HG03060 (cell line): ENCODE measurements at regions not wholly inside any gene's neighbourhood (a gene's known extent, or its start where the extent isn't known, plus 50 kb on each side); places are given as distances from the start of the nearest gene placed in this dataset.

Source experiments
- ATAC-seq: cut with Tn5 transposase; IDR thresholded peaks from one replicate; pipeline ENCODE4 v1.9.1; 2021; ENCODE audit warnings: low read depth, moderate number of reproducible peaks; ENCODE audit not compliant: unreplicated experiment

DNA sequence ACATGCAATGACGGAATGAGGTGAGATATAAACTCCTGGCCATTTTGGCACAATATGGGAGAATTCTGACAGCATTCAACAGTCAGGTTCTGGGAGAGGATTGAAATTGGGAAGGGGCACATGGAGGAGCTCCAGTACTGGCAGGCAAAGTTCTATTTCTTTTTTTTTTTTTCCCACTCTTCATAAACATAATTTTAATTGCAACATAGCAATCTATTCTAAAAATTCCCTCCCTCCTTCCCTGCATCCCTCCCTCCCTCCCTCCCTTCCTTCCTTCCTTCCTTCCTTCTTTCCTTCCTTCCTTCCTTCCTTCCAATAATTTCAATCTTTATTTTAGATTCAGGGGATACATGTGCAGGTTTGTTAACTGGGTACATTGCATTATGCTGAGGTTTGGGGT is 93.2 kb downstream of the PTCSC3 start:
- ATAC-seq = no peak

DNA sequence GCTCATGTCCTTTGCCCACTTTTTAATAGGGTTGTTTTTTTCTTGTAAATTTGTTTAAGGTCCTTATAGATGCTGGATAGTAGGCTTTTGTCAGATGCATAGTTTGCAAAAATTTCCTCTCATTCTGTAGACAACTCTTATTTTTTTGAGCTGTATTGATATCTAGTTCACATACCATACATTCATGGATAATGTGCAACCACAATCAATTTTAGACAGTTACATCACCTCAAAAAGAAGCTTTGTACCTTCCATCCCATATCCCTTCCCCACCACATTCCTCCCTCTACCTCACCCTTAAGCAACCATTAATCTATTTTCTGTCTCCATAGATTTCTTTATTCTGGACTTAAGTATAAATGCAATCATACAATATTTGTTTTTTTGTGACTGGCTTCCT is 98.4 kb downstream of the PTCSC3 start:
- ATAC-seq = no peak

DNA sequence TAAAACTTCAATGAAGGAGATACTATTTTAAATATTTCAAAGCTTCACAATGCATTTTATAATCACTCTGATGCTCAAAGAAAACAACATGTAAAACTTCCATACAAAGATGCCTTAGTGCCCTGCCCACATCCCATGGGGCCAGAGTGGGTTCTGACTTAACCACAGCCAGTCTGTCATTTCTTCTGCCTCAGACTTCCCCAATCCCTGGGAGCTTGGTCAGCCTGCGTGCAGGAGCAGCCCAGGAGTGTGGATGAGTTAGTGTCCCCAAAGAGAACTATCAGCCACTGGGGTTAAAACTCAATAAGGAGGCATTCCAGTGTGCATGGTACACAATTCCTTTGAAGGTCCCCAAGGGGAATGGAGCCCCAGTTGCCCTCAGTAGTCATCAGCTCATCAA is 100.3 kb downstream of the PTCSC3 start:
- ATAC-seq = no peak

DNA sequence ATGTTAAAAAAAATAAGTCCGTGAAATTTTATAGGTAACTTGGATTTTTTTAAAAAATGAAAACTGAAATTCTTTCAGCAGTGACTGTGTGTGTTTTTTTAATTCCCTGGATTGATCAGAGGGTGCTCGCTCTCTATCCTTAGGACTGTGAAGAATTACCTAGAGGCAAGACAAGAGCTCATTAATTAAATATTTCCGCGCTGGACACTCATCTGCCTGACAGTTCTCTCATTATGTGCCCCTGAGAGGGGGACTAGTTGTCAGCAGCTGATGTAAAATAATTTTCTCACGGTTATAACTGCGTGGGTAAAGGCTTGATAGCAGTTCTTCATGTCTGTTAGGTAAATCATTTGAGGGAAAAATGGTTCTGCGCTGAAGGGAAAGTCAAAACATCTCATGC is 101.3 kb downstream of the PTCSC3 start:
- no peak for ATAC-seq

DNA sequence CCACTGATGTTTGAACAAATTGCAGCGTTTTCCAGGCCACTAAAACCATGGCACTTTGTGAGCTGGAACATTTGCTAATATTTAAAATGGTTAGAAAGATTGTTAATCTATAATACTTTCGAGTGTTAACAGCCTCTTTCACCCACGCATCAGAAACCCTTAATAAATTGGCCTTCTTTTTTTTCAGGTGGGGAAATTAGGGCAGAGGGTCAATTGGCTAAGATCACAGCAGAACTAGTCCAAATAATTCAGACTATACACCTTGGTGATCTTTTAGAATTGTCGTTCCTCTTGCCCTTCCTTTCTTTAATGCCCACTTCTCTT is 105.8 kb downstream of the PTCSC3 start:
- no peak for ATAC-seq

DNA sequence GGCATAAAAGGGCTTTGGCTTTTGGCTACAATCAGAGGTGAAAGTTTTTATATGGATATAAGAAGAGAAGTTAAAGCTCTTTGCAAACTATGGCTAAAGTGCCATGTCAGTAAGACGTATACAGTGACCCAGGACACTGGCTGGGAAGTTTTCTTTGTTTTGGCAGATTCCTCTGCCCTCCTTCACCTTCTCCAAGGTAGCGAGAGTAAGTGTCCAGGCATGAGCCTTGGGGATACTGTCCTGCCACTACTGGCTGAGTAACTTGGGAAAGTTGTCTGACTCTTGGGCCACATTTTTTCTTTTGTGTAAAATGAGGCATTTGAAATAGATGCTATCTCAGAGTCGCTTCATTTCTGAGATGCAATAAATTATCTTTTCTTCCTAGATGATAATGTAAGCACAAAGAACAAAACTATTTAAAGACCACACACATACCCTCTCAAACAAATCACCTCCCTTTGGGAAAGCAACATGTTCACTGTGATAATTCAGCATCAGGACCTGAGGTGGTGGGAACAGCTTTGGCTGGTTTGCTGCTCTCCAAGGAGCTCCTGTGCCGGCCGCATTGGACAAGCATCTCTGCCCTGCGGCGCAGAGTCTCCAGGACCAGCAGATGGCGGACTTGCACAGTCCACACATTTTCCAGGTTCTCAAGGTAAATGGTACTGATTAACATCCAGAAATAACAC is 106.3 kb downstream of the PTCSC3 start:
- no peak for ATAC-seq

DNA sequence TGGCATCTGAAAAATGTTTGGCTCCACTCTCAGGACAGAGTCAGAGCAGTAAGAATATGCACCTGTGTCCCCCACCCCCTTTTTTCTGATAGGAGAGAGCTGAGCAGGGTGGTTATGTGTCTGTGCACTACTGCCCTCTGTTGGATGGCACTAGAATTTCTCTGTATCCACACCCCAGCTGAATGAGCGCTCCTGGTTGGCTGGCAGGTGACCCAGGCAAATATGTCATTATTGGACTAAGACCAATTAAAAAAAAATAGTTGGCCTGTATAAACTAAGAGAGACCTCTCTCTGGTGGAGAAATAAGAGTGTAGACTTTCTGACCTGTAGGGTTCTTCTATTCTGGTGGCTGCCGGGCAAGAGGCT is 107.0 kb downstream of the PTCSC3 start:
- ATAC-seq = no peak

DNA sequence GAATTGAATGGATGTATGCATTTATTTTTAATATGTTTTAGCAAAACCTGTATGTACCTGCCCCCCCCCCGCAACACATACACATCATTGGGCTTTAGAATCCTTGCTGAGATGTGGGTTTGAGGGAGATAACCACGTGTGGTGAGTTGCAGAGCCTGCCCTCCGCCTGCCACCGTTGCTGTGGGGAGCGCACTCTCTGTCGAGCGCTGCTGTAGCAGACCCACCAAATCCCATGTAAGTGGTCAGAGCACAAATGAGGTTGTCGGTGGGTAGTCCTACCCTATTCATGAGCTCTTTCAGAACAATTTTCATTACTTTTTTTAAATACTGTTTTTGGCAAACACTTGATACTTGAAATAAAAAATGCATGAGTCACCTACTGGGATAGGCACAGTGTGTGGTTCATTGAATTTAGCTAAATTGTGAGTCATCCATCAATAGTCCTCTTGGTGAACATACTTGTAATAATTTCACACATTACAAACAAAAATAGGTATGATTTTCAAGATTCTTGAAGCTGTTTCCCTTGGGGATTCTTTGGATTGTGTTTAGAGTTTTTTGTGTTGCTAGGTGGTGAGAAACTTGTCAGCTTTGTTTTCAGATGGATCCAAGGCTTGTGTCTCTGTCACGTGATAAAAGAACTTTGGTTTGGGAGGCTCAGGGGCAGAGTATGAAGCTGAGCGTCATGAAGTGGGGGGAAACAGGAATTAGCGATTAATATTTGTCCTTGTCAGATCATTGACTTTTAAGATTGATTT is 107.6 kb downstream of the PTCSC3 start:
- ATAC-seq = no peak

DNA sequence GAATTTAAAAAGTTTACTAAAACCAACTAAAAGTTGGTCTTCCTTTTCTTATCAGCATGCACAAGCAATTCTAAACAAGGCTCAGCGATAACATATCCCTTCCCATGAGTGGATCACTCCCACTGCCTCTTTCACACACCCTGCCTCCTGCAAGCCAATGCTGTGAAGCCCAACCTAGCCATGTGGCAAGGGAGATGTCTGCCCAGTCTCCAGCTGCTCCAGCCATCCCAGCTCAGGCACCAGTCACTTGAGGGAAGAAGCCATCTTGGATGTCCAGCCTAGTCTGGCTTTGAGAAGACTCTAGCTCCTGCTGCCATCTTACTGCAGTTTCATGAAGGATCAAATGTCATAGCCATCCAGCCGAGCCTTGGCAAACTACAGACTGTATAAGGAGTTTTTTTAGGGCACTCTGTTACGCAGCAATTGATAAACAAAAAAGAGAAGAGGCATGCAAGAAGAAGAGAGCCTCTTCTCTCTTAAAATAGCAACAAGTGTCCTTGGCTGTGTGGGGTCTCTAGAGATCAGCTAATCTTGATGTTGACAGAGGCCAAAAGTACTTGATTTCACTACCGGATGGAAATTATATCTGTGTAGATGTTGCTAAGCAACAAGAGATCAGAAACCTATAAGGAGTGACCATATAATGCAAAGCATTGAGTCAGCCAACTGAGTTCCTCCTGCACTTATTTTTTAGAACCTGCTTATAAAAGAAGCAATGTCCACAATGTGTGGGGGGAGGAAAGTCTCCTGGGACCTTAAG is 108.9 kb downstream of the PTCSC3 start:
- no peak for ATAC-seq

DNA sequence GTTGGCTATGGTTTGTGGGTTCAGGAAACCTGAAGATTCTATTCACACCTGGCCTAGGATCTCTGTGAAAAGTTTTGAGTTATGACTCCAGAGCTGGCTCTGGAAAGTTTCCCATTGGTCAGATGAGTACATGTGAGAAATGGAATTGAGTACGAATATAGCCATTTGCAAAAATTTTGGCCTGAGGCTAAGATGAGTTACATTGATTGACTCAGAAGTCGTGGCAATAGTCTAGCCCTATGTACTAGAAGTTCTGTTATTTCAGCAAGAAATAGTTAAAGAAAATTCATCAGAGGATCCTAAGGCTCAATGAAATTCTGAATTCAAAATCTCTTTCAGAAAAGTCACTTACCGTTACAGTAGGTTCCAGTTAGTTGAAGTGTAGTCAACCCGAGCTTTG is 109.9 kb downstream of the PTCSC3 start:
- no peak for ATAC-seq

DNA sequence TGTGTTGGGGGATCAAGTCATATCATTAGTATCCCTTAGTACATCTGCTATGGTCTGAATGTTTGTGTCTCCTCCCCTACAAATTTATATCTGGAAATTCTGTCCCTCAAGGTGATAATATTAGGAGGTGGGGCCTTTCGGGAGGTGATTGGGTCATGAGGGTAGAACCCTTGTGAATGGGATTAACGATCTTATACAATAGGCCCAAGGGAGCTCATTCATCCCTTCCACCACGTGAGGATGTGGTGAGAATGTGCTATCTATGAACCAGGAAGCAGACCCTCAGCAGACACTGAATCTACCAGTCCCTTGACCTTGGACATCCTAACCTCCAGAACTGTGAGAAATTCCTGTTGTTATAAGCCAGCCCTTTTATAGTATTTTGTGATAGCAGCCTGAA is 110.7 kb downstream of the PTCSC3 start:
- ATAC-seq = no peak

DNA sequence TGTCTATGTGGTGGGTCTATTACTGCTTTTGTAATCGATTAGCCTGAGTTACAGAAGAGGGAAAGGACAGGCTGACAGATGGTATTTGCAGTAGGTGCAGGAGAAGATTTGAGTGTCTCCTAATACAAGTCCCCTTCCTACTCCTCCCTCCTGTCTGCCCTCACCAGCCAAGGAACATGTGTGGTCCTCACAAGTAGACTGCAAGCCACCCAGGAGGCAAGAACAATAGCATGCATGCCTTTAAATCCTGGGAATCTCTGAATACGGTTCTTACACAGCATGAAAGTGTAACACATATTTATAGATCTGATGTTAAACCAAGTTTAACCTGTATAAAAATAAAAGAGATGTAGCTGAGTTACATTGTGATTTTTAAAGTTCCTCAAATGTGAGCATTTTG is 117.0 kb downstream of the PTCSC3 start:
- no peak for ATAC-seq

DNA sequence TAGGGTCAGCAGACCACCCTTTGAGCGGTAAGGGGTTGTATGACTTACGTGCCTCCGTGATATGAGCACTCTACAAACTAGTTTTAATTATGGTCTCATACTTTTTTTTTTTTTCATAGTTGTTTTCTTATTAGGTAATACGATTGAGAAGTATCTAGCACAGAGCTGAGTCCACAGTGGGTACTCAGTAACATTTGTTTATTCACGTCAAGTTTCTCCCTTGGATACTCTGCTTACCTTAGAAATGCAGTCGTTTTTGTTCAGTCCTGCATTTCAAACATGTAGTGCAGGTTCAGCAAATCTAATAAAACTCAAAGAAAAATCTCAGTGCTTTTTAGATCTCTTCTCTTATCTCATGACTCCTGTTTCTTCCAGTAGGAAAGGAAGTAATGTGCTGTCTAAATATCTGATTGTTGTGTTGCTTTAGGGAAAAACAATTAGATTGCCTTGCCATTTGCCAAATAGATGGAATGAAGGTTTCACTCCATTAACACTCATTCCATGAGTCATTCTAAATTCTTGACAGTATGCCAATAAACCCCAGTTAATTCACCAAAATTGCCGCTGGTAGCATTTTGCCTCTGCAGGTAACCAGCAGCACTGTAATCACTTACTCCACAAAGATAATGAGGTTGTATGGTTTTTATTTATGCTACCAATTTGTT is 118.9 kb downstream of the PTCSC3 start:
- no peak for ATAC-seq

DNA sequence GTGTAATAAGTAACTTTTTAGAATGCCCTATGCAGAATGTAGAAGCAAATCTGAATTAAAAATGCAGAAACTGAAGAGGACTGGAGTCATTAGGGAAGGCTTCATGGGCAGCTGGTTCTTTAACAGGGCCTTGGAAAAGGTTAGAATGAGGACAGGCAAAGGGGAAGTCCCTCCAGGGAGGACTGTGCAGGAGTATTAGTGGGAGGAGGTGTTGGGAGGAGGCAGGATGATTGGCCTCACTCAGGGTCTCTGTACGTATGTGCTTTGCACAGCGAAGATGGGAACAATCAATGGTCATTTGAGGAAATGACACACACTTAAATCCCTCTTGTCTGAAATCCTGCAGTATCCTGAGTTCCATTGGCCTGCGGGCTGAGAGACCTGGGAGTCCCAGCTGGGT is 119.7 kb downstream of the PTCSC3 start:
- ATAC-seq = no peak

DNA sequence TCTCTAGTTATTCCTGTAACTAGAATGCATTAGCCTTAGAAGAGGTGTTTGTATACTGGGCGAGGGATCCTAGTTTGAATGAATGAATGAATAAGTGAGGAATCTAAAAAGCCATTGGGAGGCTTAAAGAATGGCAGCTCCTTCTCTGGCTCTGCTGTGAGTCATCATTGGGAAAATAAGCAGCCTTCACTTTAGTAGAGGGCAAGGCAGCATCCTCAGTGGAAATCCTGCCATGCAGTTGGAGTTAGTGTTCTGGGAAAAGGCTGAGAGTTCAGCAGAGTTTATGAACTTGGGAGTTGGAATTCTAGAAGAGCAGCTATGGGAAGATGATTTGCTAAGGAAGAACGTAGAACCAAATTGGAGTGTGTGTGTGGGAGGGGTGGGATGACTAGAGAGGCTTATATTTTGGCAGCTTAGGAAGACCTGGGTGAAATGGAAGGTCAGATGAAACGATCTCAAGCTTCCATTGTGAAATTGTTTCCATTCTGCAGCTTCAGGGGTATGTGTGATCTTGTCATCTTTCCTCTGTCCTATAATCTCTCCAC is 120.8 kb downstream of the PTCSC3 start:
- ATAC-seq = no peak

DNA sequence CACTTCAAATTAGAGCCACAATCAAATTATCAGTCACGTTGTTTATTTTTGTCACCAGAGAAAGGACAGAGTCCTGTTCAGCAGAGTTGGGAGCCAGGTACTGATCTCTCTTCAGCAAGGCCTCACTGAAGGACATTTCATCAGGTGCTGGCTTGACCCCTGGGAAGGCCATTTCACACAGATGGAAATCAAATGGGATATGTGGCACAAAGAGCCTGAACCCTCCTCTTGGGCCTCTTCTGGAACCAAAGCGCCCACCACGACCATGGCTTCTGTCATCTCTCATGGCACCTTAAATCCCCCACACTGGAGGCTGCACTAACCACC is 121.5 kb downstream of the PTCSC3 start:
- ATAC-seq = no peak

DNA sequence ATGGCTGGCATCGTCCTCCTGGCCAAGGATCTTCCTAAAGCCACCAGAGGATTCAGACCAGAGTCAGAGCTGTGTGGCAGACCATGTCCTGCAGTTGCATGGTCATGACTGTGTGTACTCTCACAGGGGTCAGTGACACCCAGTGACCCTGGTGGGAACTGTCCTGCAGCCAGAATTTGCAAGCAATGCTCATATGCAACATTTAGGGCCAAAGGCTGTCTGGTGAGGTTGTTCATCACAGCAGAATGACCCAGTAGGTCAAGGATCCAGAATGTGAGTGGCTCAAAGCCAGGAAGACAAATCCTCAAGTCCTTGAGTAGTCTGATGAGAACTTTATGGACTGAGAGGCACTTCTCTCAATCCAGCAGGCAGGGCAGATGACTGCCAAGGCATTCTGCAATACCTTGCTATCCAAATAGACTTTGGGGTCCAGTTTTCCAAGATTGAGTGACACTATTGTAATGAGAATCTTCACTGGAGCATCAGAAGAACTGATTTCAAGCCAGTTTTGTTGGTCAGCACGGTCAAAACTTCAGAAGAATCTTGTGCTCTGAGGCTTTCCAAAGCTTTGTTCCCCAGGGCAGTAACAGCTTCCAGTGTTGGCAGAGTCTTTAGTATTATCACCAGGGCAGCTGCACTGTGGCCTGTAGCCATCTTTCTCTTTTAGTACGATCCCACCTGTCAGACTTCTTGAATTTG is 122.0 kb downstream of the PTCSC3 start:
- ATAC-seq = no peak

DNA sequence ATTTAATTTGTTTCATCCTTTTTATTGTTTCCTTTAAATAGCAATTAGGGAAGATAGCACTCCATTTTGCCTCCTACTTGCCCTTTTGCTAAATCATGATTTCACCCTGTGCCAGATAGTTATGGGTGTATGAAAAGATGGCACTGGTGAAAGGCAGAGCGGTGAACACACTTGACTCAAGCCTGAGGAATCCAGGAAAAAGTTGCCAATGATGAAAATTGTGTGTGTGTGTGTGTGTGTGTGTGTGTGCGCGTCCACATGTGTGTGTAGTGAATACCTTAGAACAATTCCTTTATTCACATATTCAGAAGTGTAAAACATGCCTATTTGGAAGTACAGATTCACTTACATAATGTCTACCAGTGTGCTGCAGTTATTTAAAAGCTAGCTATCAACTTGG is 123.8 kb downstream of the PTCSC3 start:
- ATAC-seq = no peak

DNA sequence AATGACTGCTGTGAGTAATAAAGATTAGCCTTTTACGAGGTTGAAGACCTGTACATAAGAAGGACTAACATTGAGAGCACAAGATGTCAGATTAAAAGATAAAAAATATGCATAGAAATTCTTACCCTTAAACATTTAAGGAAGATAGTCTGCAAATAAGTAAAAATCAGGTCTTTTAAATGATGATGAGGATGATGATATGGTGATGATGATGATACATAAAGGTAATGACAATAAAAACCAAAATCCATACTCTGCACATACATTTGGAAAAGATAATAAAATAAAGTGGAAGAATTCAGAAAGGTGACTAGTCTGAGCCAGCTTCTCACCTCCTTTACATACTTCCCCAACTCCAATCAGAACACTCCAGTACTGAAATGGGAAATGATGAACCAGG is 124.5 kb downstream of the PTCSC3 start:
- ATAC-seq = no peak

DNA sequence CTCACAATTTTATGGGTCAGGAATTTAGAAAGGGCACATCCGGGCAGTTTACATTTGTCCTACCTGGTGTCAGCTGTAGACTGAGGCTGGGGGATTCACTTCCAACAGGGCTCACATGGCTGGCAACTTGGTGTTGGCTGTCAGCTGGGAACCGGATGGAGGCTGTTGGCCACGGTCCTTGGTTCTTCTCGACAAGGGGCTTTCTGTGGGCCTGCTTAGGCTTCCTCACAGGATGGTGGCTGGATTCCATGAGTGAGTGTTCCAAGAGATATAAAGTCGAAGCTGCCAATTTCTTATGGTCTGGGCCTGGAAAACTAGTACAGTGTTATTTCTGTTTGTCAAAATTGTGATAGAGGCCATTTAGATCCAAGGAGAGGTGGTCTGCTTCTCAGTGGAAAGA is 127.9 kb downstream of the PTCSC3 start:
- no peak for ATAC-seq

DNA sequence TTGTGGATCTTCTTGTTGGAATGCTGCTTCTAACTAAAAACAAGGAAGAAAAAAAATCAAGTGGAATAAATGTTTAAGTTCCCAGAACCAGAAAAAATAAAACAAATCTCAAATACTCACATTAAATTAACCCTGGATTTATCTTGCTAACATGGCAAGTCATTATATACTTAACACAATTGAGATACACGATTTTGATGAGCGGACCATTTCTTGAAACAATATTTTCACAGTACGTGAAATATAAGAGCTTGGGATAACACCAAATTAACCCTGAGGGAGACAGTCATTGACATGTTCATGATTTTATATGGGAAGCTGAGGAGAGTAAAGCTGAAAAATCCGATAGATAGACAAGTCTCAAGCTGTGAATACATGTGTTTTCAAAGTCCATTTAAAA is 128.6 kb downstream of the PTCSC3 start:
- no peak for ATAC-seq
